Fibroblast of lung (primary cell): ENCODE measurements at regions not wholly inside any gene's neighbourhood (a gene's known extent, or its start where the extent isn't known, plus 50 kb on each side); places are given as distances from the start of the nearest gene placed in this dataset.

Experiments
- CTCF ChIP-seq, 2 donors: IDR thresholded peaks in 1 of 2; conservative IDR thresholded peaks in 1 of 2; 1 replicate in 1 of 2; 2 replicates in 1 of 2; pipeline ENCODE4 v1.5.1; 2011 to 2012; ENCODE audit warnings: low read length in 2 of 2, control low read depth in 1 of 2, inconsistent platforms in 1 of 2, low read depth in 1 of 2, mild to moderate bottlenecking in 1 of 2
- EZH2 ChIP-seq: IDR thresholded peaks from 2 replicates; pipeline ENCODE4 v1.5.1; 2012; ENCODE audit warnings: low read length, control low read depth, mild to moderate bottlenecking; ENCODE audit errors: missing control alignments

- TF ChIP-seq CTCF (conservative IDR thresholded peaks at IDR 0.05 in 1 of 2, IDR thresholded peaks at IDR 0.05 in 1 of 2; ENCODE audit: low read depth in 1 of 2, low read length in 2 of 2) (no peak), EZH2 (no peak)
Measured at GRCh38 chr14:83847102-83847501, 1682.8 kb upstream of the FLRT2 start.
